SK-N-MC (cell line): ENCODE measurements at regions not wholly inside any gene's neighbourhood (a gene's known extent, or its start where the extent isn't known, plus 50 kb on each side); places are given as distances from the start of the nearest gene placed in this dataset.
"Not testable (repeated sequence)": the region's sequence is repeated elsewhere in the genome, so short reads cannot be mapped to it uniquely, and the experiment has no call there.

ENCODE experiments used
- EZH2 ChIP-seq: fragments of 200-600 bp; sonication (generic); IDR thresholded peaks from one replicate; pipeline ENCODE4 v1.6.1; 2017; ENCODE audit warnings: antibody characterized with exemption
- POLR2AphosphoS5 ChIP-seq: IDR thresholded peaks from 2 replicates; pipeline ENCODE4 v1.6.1; 2012; ENCODE audit warnings: mild to moderate bottlenecking, low read depth, low read length, borderline replicate concordance

DNA sequence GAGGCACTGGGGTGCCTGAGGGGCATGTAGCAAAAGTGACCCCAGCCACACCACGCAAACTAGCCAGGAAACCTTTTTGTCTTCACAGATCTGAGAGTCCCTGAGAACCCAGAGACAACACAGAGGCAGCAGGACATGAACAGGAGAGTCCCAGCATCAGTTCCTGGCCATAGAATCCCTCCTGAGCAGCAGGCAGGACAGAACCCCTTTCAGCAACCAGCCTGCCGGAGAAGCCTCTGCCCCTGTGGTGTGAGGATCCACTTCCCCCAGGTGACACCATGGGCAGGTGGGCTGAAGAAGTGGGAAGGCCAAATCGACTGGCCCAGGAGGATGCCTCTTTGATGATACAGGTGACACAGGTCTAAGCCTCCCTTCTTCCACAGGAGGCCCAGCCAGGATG lies 65.1 kb upstream of the THOC3 start:
- TF ChIP-seq EZH2, POLR2AphosphoS5: not testable (repeated sequence)
